ENCODE measurements at regions not wholly inside any gene's neighbourhood (a gene's known extent, or its start where the extent isn't known, plus 50 kb on each side); places are given as distances from the start of the nearest gene placed in this dataset.

- TF ChIP-seq POLR2A (IDR thresholded peaks at IDR 0.05; ENCODE audit: extremely low read depth, insufficient read length) (no peak), MYC (IDR thresholded peaks at IDR 0.05; ENCODE audit: low read depth, low read length) (no peak)
- TF ChIP-seq, protein P1, sequence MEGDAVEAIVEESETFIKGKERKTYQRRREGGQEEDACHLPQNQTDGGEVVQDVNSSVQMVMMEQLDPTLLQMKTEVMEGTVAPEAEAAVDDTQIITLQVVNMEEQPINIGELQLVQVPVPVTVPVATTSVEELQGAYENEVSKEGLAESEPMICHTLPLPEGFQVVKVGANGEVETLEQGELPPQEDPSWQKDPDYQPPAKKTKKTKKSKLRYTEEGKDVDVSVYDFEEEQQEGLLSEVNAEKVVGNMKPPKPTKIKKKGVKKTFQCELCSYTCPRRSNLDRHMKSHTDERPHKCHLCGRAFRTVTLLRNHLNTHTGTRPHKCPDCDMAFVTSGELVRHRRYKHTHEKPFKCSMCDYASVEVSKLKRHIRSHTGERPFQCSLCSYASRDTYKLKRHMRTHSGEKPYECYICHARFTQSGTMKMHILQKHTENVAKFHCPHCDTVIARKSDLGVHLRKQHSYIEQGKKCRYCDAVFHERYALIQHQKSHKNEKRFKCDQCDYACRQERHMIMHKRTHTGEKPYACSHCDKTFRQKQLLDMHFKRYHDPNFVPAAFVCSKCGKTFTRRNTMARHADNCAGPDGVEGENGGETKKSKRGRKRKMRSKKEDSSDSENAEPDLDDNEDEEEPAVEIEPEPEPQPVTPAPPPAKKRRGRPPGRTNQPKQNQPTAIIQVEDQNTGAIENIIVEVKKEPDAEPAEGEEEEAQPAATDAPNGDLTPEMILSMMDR (IDR thresholded peaks at IDR 0.05; ENCODE audit: low read depth, low read length), result no peak
- no peak overlapping the region for H3K4me3 ChIP-seq (ENCODE audit: low read depth, low read length)
- DNase-seq (ENCODE audit: low read depth), result no peak
Observed at GRCh38 chr9:118569148-118569547, 800.1 kb downstream of the BRINP1 start.

DNA sequence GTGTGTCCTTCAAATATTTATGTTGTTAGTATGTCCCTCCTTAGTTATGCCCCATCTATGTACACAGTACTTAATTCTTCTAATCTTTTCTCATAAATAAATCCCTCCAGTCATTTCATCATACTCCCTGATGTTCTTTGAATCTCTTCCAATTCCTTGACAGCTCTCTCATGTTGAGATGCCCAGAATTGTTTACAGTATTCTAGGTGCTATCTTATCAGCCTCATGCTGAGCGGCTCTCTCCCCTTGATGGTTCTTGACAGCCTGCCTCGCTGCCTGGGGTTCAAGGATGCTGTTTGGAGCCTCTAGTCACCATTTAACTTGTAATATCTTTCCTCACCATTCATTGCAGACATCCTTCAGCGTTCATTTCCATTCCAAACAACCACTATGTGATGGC lies 799.2 kb downstream of the BRINP1 start:
- TF ChIP-seq POLR2A (IDR thresholded peaks at IDR 0.05; ENCODE audit: extremely low read depth, insufficient read length), result no peak
- TF ChIP-seq MAX (IDR thresholded peaks at IDR 0.05; ENCODE audit: low read depth, low read length), result no peak
- TF ChIP-seq MYC (IDR thresholded peaks at IDR 0.05; ENCODE audit: low read depth, low read length), result no peak
- TF ChIP-seq, protein P1 (IDR thresholded peaks at IDR 0.05; ENCODE audit: low read depth, low read length), result no peak
- H3K4me3 ChIP-seq (ENCODE audit: low read depth, low read length), result no peak overlapping the region
- no peak for DNase-seq (ENCODE audit: low read depth)

DNA sequence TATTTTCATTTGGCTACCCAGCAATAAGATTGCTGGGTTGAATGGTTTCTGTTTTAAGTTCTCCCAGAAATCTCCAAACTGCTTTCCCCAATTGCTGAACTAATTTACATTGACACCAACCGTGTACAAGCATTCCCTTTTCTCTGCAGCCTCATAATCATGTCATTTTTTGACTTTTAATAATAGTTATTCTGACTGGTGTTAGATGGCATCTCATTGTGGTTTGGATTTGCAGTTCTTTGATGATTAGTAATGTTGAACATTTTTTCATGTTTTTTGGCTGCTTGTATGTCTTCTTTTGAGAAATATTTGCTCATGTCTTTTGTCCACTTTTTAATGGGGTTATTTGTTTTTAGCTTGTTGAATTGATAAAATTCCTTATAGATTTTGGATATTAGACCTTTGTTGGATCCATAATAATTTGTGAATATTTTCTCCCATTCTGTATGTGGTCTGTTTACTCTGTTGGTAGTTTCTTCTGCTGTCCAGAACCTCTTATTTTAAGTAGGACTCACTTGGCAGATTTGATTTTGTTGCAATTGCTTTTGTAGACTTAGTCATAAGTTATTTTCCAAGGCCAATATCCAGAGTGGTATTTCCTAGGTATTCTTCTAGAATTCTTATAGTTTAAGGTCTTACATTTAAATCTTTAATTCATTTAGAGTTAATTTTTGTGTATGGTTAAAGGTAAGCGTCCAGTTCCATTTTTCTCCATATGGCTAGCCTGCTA lies 793.7 kb downstream of the BRINP1 start:
- no peak overlapping the region for H3K4me3 ChIP-seq (ENCODE audit: low read depth, low read length)
- TF ChIP-seq MAX (IDR thresholded peaks at IDR 0.05; ENCODE audit: low read depth, low read length) (no peak), POLR2A (IDR thresholded peaks at IDR 0.05; ENCODE audit: extremely low read depth, insufficient read length) (no peak)

GRCh38 chr9:118577121-118577520 lies 792.1 kb downstream of the BRINP1 start:
- H3K4me3 ChIP-seq (ENCODE audit: low read depth, low read length), result no peak overlapping the region
- no peak for DNase-seq (ENCODE audit: low read depth)
- TF ChIP-seq MAX (IDR thresholded peaks at IDR 0.05; ENCODE audit: low read depth, low read length) (no peak), MYC (IDR thresholded peaks at IDR 0.05; ENCODE audit: low read depth, low read length) (no peak), POLR2A (IDR thresholded peaks at IDR 0.05; ENCODE audit: extremely low read depth, insufficient read length) (no peak)
- TF ChIP-seq, protein P1 (IDR thresholded peaks at IDR 0.05; ENCODE audit: low read depth, low read length), result no peak

More for the DNA sequence above, 793.7 kb downstream of the BRINP1 start:
- no peak for DNase-seq (ENCODE audit: low read depth)

- no peak overlapping the region for H3K4me3 ChIP-seq (ENCODE audit: low read depth, low read length)
- TF ChIP-seq POLR2A (IDR thresholded peaks at IDR 0.05; ENCODE audit: extremely low read depth, insufficient read length) (no peak), MAX (IDR thresholded peaks at IDR 0.05; ENCODE audit: low read depth, low read length) (no peak), MYC (IDR thresholded peaks at IDR 0.05; ENCODE audit: low read depth, low read length) (no peak)
- TF ChIP-seq, protein P1 (IDR thresholded peaks at IDR 0.05; ENCODE audit: low read depth, low read length), result no peak
- DNase-seq (ENCODE audit: low read depth), result no peak
Observed at GRCh38 chr9:118578467-118578866, 790.8 kb downstream of the BRINP1 start.

- H3K4me3 ChIP-seq (ENCODE audit: low read depth, low read length), result no peak overlapping the region
- TF ChIP-seq MAX (IDR thresholded peaks at IDR 0.05; ENCODE audit: low read depth, low read length), result no peak
- TF ChIP-seq POLR2A (IDR thresholded peaks at IDR 0.05; ENCODE audit: extremely low read depth, insufficient read length), result no peak
- no peak for TF ChIP-seq MYC (IDR thresholded peaks at IDR 0.05; ENCODE audit: low read depth, low read length)
- TF ChIP-seq, protein P1 (IDR thresholded peaks at IDR 0.05; ENCODE audit: low read depth, low read length), result no peak
- DNase-seq (ENCODE audit: low read depth), result no peak
Observed at GRCh38 chr9:118583414-118583813, 785.8 kb downstream of the BRINP1 start.
